HEK293T (cell line): ENCODE measurements at regions not wholly inside any gene's neighbourhood (a gene's known extent, or its start where the extent isn't known, plus 50 kb on each side); places are given as distances from the start of the nearest gene placed in this dataset.

Source experiments
- BHLHE40 ChIP-seq: fragments of 450-650 bp; IDR thresholded peaks from 2 replicates; pipeline ENCODE4 v1.6.1; 2016; ENCODE audit warnings: mild to moderate bottlenecking, moderate library complexity, borderline replicate concordance
- FOXM1 ChIP-seq: fragments of 450-650 bp; IDR thresholded peaks from 2 replicates; pipeline ENCODE4 v1.6.1; 2017; ENCODE audit warnings: mild to moderate bottlenecking, borderline replicate concordance
- HDGF ChIP-seq: fragments of 450-650 bp; IDR thresholded peaks from 2 replicates; pipeline ENCODE4 v1.6.1; 2017; ENCODE audit warnings: antibody characterized with exemption, borderline replicate concordance
- L3MBTL2 ChIP-seq: fragments of 450-650 bp; conservative IDR thresholded peaks from 2 replicates; pipeline ENCODE4 v1.6.1; 2016; ENCODE audit warnings: mild to moderate bottlenecking
- NFRKB ChIP-seq: fragments of 450-650 bp; IDR thresholded peaks from 2 replicates; pipeline ENCODE4 v1.6.1; 2016; ENCODE audit warnings: mild to moderate bottlenecking, moderate library complexity
- SP1 ChIP-seq: fragments of 450-650 bp; IDR thresholded peaks from 2 replicates; pipeline ENCODE4 v1.6.1; 2017
- TARDBP ChIP-seq: fragments of 450-650 bp; IDR thresholded peaks from 2 replicates; pipeline ENCODE4 v1.6.1; 2016

GRCh38 chr5:12901696-12902095 is 997.5 kb upstream of the CTNND2 start:
- TF ChIP-seq BHLHE40: no peak
- TF ChIP-seq TARDBP: no peak
- no peak for TF ChIP-seq HDGF
- no peak for TF ChIP-seq SP1
- no peak for TF ChIP-seq L3MBTL2
- no peak for TF ChIP-seq FOXM1
- TF ChIP-seq NFRKB: no peak
